GM10266 (cell line): ENCODE measurements at regions not wholly inside any gene's neighbourhood (a gene's known extent, or its start where the extent isn't known, plus 50 kb on each side); places are given as distances from the start of the nearest gene placed in this dataset.

Experiments
- DNase-seq: peaks from one replicate; pipeline ENCODE4 v3.0.0; 2012; ENCODE audit errors: extremely low spot score
- TF ChIP-seq, protein P1 (sequence below): IDR thresholded peaks from 2 replicates; pipeline ENCODE4 v1.5.1; 2012; ENCODE audit warnings: mild to moderate bottlenecking, low read depth; ENCODE audit not compliant: control insufficient read depth, insufficient read depth; ENCODE audit errors: missing control alignments

GRCh38 chr12:115519359-115519758 lies 758.1 kb downstream of the MED13L start:
- DNase-seq: no peak
- TF ChIP-seq, protein P1, sequence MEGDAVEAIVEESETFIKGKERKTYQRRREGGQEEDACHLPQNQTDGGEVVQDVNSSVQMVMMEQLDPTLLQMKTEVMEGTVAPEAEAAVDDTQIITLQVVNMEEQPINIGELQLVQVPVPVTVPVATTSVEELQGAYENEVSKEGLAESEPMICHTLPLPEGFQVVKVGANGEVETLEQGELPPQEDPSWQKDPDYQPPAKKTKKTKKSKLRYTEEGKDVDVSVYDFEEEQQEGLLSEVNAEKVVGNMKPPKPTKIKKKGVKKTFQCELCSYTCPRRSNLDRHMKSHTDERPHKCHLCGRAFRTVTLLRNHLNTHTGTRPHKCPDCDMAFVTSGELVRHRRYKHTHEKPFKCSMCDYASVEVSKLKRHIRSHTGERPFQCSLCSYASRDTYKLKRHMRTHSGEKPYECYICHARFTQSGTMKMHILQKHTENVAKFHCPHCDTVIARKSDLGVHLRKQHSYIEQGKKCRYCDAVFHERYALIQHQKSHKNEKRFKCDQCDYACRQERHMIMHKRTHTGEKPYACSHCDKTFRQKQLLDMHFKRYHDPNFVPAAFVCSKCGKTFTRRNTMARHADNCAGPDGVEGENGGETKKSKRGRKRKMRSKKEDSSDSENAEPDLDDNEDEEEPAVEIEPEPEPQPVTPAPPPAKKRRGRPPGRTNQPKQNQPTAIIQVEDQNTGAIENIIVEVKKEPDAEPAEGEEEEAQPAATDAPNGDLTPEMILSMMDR: no peak

DNA sequence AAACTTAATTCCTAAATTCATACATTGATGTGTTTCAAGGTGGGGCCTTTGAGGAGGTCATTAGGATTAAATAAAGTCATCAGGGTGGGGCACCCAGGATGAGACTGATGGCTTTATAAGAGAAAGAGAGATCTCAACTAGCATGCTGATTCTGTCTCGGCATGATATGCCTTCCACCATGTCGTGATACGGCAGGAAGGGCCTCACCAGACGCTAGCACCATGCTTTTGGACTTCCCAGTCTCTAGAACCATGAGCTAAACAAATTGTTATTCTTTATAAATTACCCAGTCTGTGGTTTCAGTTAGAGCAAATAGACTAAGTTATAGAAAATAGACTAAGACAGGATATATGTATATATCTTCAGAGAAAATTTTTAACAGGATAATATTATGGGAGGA lies 759.6 kb downstream of the MED13L start:
- DNase-seq: no peak
- TF ChIP-seq, protein P1: no peak

- no peak for DNase-seq
- TF ChIP-seq, protein P1: no peak
Measured at GRCh38 chr12:115511986-115512711, 765.3 kb downstream of the MED13L start.

- TF ChIP-seq, protein P1: no peak
Measured at GRCh38 chr12:115511305-115511704, 766.2 kb downstream of the MED13L start.

DNA sequence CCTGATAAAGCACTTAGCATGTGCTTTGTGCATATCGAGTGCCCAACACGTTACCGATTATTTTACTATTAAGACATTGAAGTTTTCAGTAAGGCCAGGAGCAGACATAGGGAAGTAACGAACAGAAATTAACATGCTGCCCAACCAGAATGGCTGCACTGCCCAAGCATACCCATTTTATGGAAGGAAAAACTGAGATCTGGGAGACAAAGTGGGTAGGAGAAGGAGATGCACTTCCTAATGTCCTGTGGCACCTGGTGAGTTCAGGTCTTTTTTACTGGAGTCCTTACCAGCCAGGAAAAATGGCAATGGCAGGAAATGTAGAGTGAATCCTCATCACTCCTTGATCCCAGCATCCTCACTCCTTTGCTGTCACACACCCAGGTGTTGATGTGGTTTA lies 768.5 kb downstream of the MED13L start:
- DNase-seq: no peak
- TF ChIP-seq, protein P1: no peak

More at GRCh38 chr12:115511305-115511704, 766.2 kb downstream of the MED13L start:
- DNase-seq: no peak

DNA sequence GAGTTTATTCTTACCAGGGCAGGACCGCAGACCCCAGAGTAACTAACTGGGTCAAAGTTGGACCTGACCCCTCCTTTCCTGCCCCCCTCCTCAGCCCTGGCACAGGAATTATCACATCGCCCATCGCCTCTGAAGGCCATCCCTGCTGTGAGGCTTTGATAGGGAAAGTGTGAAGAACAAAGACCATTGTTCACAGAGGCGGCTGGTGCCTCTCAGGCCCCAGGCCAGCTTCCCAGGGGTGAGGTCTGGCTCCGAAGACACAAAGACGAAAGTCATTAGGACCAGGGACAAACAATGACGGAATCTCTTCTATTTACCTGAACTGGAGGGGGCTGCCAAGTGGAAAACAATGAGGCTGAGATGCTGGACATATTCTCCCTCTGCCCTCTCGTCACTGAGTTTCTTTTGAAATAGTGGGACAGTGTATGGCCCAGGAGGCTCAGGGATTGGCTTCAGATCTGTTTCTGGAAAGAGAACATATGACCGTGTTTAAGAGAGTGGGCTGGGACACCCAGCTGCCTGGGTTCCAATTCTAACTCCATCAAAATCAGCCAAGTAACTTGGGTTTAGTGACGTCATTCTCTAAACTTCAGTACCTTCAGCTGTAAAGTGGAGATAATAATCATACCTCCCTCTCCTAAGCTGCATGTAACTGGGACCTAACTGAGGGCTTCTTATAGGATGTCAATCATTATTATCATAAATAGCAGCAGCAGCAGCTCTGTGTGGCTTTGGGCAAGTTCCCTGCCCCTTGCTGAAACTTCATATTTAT lies 769.4 kb downstream of the MED13L start:
- no peak for DNase-seq
- TF ChIP-seq, protein P1: no peak

- no peak for DNase-seq
- TF ChIP-seq, protein P1: no peak
Measured at GRCh38 chr12:115507560-115507889, 770.0 kb downstream of the MED13L start.
